NB4 (cell line): ENCODE measurements at regions not wholly inside any gene's neighbourhood (a gene's known extent, or its start where the extent isn't known, plus 50 kb on each side); places are given as distances from the start of the nearest gene placed in this dataset.

Experiments
- DNase-seq: peaks from one replicate; pipeline ENCODE4 v3.0.0; 2010; ENCODE audit warnings: low read depth
- H3K4me3 ChIP-seq: one replicate; pipeline ENCODE4 v1.5.1; 2011; ENCODE audit warnings: mild to moderate bottlenecking, low read depth, low read length, moderate library complexity
- MYC ChIP-seq: IDR thresholded peaks from 2 replicates; pipeline ENCODE4 v1.6.1; 2011; ENCODE audit warnings: low read depth, low read length
- POLR2A ChIP-seq: IDR thresholded peaks from 2 replicates; pipeline ENCODE4 v1.6.1; 2011; ENCODE audit warnings: mild to moderate bottlenecking; ENCODE audit not compliant: insufficient read length; ENCODE audit errors: extremely low read depth
- TF ChIP-seq, protein P1 (sequence below): IDR thresholded peaks from one replicate; pipeline ENCODE4 v1.5.1; 2012; ENCODE audit warnings: low read depth, low read length
- TF ChIP-seq, protein P2 (sequence below): IDR thresholded peaks from 2 replicates; pipeline ENCODE4 v1.6.1; 2011; ENCODE audit warnings: low read depth, low read length

DNA sequence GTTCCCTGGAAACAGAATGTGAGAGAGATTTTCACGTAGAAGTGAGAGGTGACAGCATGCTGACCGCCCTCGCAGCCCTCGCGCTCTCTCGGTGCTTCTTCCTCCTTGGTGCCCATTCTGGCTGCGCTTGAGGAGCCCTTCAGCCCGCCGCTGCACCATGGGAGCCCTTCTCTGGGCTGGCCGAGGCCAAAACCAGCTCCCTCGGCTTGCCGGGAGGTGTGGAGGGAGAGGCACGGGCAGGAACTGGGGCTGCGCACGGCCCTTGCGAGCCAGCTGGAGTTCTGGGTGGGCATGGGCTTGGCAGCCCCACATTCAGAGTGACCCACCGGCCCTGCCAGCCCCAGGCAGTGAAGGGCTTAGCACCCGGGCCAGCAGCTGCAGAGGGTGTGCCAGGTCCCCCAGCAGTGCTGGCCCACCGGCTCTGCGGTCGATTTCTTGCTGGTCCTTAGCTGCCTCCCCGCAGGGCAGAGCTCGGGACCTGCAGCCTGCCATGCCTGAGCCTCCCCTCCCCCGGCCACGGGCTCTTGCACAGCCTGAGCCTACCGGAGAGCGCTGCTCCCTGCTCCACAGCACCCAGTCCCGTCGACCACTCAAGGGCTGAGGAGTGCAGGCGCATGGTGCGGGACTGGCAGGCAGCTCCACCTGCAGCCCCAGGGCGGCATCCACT lies 888.7 kb upstream of the ZWINT start:
- H3K4me3 ChIP-seq: no peak overlapping the region
- TF ChIP-seq MYC (no peak), POLR2A (no peak)
- TF ChIP-seq, protein P1, sequence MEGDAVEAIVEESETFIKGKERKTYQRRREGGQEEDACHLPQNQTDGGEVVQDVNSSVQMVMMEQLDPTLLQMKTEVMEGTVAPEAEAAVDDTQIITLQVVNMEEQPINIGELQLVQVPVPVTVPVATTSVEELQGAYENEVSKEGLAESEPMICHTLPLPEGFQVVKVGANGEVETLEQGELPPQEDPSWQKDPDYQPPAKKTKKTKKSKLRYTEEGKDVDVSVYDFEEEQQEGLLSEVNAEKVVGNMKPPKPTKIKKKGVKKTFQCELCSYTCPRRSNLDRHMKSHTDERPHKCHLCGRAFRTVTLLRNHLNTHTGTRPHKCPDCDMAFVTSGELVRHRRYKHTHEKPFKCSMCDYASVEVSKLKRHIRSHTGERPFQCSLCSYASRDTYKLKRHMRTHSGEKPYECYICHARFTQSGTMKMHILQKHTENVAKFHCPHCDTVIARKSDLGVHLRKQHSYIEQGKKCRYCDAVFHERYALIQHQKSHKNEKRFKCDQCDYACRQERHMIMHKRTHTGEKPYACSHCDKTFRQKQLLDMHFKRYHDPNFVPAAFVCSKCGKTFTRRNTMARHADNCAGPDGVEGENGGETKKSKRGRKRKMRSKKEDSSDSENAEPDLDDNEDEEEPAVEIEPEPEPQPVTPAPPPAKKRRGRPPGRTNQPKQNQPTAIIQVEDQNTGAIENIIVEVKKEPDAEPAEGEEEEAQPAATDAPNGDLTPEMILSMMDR: no peak
- TF ChIP-seq, protein P2, sequence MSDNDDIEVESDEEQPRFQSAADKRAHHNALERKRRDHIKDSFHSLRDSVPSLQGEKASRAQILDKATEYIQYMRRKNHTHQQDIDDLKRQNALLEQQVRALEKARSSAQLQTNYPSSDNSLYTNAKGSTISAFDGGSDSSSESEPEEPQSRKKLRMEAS: no peak
- no peak for DNase-seq

DNA sequence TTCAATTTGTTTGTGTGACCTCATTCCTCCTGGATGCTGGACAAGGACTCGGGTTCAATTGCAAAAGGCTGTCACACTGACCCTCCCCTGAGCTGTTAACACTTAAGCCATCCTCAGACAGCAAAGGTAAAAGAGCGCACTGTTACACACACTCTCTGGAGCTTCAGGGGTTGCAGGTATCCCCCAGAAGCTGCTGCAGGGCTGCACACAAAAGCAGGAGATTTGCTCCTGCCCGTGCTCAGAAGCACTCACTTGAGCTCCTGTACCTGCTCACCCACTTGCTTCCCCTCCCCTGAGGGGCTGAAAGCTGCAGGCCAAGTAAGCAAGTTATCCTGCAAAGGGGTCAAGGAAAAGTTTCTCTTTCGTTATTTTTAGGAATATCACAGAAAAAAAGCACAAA lies 886.2 kb upstream of the ZWINT start:
- no peak for DNase-seq
- no peak overlapping the region for H3K4me3 ChIP-seq
- no peak for TF ChIP-seq POLR2A
- TF ChIP-seq, protein P1: no peak
- TF ChIP-seq MYC: no peak
- TF ChIP-seq, protein P2: no peak

DNA sequence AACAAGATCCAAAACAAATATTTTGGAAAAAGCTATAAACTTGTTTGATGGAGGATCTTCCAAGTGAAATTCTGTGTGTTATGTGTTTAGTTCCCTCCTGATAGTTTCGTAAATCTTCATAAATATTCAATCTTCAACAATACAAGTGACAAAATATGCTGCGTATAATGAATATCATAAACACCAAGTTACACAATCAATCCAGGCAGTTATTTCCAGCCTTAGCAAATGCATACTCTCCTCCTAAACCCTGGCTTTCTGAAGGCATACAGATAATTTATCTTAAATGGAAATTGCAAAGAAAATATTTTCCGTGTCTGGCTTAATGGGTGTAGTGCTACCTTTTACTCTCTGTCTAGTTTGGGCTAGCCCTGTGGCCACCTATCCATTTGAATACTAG lies 864.9 kb upstream of the ZWINT start:
- TF ChIP-seq, protein P2: no peak
- TF ChIP-seq POLR2A (no peak), MYC (no peak)
- TF ChIP-seq, protein P1: no peak
- DNase-seq: no peak
- H3K4me3 ChIP-seq: no peak overlapping the region

DNA sequence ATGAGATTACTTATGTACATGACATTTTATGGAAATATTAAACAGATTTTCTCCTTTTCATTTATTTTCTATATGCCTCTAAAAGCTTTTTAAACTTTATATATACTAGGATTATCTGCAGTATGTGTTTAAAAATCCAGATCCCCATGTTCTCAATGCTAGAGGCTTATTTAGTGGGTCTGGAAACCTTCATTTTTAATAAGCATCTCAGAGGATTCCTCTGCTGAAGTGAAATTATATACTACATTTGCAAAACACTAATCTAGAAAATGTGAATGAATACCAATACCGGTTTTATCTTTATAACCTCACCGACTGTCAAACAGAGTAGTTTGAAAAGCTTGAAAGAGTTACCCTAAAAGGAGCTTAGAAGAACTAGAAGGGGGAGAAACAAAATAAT lies 863.8 kb upstream of the ZWINT start:
- no peak overlapping the region for H3K4me3 ChIP-seq
- TF ChIP-seq, protein P1: no peak
- TF ChIP-seq POLR2A: no peak
- TF ChIP-seq, protein P2: no peak
- TF ChIP-seq MYC: no peak
- no peak for DNase-seq

DNA sequence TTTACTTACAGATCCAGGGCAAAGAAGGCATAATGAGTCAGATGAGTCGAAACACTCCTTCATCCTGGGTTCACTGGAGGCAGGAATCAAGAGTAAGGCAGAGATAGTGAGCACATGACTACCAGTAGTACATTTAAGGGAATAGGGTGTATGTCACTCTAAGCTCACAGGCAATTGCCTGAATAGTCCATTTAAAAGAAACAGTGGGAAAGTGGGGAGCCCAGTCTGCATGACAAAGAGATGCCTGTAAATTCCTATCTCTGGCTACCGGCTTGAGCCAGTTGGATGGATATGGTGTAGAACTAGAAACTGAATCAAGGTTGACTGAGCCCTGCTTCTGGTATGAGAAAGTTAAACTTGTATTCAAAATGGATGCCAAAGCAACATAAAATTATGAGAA lies 861.5 kb upstream of the ZWINT start:
- TF ChIP-seq, protein P2: no peak
- no peak for TF ChIP-seq POLR2A
- no peak overlapping the region for H3K4me3 ChIP-seq
- DNase-seq: no peak

DNA sequence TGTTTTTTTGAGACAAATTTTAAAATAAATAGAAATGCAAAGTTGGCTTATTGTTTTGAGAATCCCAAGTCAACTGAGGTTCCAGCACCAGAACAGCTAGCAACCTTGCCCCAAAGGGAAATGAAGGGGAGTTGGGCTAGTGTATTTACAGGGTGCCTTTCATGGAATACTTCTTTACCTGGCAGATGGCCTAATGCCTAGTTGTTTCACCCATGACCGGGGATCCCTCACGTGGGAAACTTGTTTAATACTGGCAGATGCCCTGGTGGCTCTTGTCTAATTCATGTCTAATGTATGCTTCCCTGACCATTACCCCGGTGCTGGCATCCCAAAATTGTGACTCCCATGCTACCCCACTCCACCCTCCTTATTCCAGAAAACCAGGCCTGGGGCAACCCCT lies 861.1 kb upstream of the ZWINT start:
- no peak overlapping the region for H3K4me3 ChIP-seq
- no peak for DNase-seq
- TF ChIP-seq POLR2A (no peak), MYC (no peak)
- TF ChIP-seq, protein P1: no peak
- TF ChIP-seq, protein P2: no peak
